Endothelial cell of umbilical vein (primary cell): ENCODE measurements at regions not wholly inside any gene's neighbourhood (a gene's known extent, or its start where the extent isn't known, plus 50 kb on each side); places are given as distances from the start of the nearest gene placed in this dataset.

Source experiments
- BruUV-seq: library from RNA; stranded (reverse); fragments of 400-500 nt; replicated peaks from 2 replicates; lab custom pipeline; 2021; lab: Mats Ljungman, UMichigan
- CTCF ChIA-PET: fragments of 300-600, 350-600 bp; sonication (Branson Sonifier 250); formaldehyde crosslinking; loops from one replicate; lab custom pipeline; 2021; ENCODE audit warnings: antibody characterized with exemption, inconsistent platforms; lab: Charles Lee
- POLR2A ChIA-PET: fragments of 300-600, 350-600 bp; sonication (Branson Sonifier 250); formaldehyde crosslinking; loops from one replicate; lab custom pipeline; 2021; ENCODE audit warnings: antibody characterized with exemption, inconsistent platforms; lab: Charles Lee
- DNase-seq: peaks from one replicate; pipeline ENCODE4 v3.0.0-alpha.2; 2011; ENCODE audit warnings: low read depth, low spot score
- FAIRE-seq: peaks from 2 replicates; lab custom pipeline; 2011; peaks lifted over from hg19 to GRCh38; lab: Jason Lieb, UNC
- H2AFZ ChIP-seq: 2 replicates; pipeline ENCODE4 v1.6.0; 2012; ENCODE audit warnings: low read depth, low read length, control low read depth, inconsistent platforms
- H3K27ac ChIP-seq: 2 replicates; pipeline ENCODE4 v1.5.1; 2011; ENCODE audit warnings: low read depth, mild to moderate bottlenecking, control low read depth, low read length, moderate library complexity; ENCODE audit not compliant: insufficient read depth
- H3K27me3 ChIP-seq, 2 experiments: 2 replicates each; pipeline versions ENCODE4 v1.6.0 to v1.6.1; 2011; ENCODE audit warnings: low read length in 2 of 2, mixed read lengths in 1 of 2; ENCODE audit not compliant: control insufficient read depth in 2 of 2, insufficient read depth in 2 of 2
- H3K36me3 ChIP-seq, 2 experiments: 2 replicates in 1 of 2; 3 replicates in 1 of 2; pipeline ENCODE4 v1.5.1; 2011; ENCODE audit warnings: low read length in 2 of 2, mild to moderate bottlenecking in 1 of 2, moderate library complexity in 1 of 2; ENCODE audit not compliant: control insufficient read depth in 2 of 2, insufficient read depth in 2 of 2; ENCODE audit errors: extremely low read depth in 1 of 2
- H3K4me1 ChIP-seq: 3 replicates; pipeline ENCODE4 v1.5.1; 2011; ENCODE audit warnings: mild to moderate bottlenecking, low read length; ENCODE audit not compliant: control insufficient read depth, insufficient read depth; ENCODE audit errors: extremely low read depth
- H3K4me2 ChIP-seq: 2 replicates; pipeline ENCODE4 v1.6.1; 2011; ENCODE audit warnings: low read length, control low read depth, mixed read lengths; ENCODE audit not compliant: insufficient read depth
- H3K4me3 ChIP-seq, 3 experiments: fragments of 200-600 bp in 1 of 3; sonication (generic), shearing (Covaris generic) in 1 of 3; replicated peaks in 1 of 3; 2 replicates each; pipeline ENCODE4 v1.5.1; 2011 to 2016; ENCODE audit warnings: control low read depth in 3 of 3, low read length in 3 of 3, mild to moderate bottlenecking in 2 of 3, inconsistent platforms in 1 of 3, low read depth in 1 of 3, moderate library complexity in 1 of 3; ENCODE audit not compliant: insufficient read depth in 1 of 3
- H3K79me2 ChIP-seq: 2 replicates; pipeline ENCODE4 v1.6.0; 2012; ENCODE audit warnings: low read length, inconsistent platforms; ENCODE audit not compliant: control insufficient read depth, insufficient read depth
- H3K9ac ChIP-seq: replicated peaks from 2 replicates; pipeline ENCODE3; 2011; ENCODE audit warnings: low read length, control low read depth; ENCODE audit not compliant: insufficient read depth; ENCODE audit errors: extremely low read depth
- H3K9me1 ChIP-seq: replicated peaks from 3 replicates; pipeline ENCODE4 v1.6.0; 2011; ENCODE audit warnings: mild to moderate bottlenecking, low read length; ENCODE audit not compliant: control insufficient read depth, insufficient read depth; ENCODE audit errors: extremely low read depth
- H3K9me3 ChIP-seq: replicated peaks from 2 replicates; pipeline ENCODE4 v1.5.1; 2012; ENCODE audit warnings: low read length, inconsistent platforms; ENCODE audit not compliant: control insufficient read depth, insufficient read depth
- H4K20me1 ChIP-seq: replicated peaks from 2 replicates; pipeline ENCODE3; 2011; ENCODE audit warnings: mild to moderate bottlenecking, low read length; ENCODE audit not compliant: control insufficient read depth, insufficient read depth; ENCODE audit errors: extremely low read depth
- CTCF ChIP-seq, 2 donors: IDR thresholded peaks; 1 replicate in 1 of 2; 2 replicates in 1 of 2; pipeline ENCODE4 v1.5.1; 2011; ENCODE audit warnings: low read length in 2 of 2, mild to moderate bottlenecking in 2 of 2, moderate library complexity in 2 of 2, control low read depth in 1 of 2, inconsistent platforms in 1 of 2, low read depth in 1 of 2; ENCODE audit not compliant: insufficient read depth in 1 of 2; ENCODE audit errors: extremely low read depth in 1 of 2
- EZH2 ChIP-seq: IDR thresholded peaks from 2 replicates; pipeline ENCODE4 v1.6.1; 2012; ENCODE audit warnings: borderline replicate concordance, low read depth, mild to moderate bottlenecking, moderate library complexity, low read length, inconsistent platforms; ENCODE audit not compliant: severe bottlenecking
- FOS ChIP-seq: IDR thresholded peaks from 2 replicates; pipeline ENCODE4 v1.6.1; 2011; ENCODE audit warnings: mild to moderate bottlenecking, low read length, moderate library complexity, borderline replicate concordance; ENCODE audit not compliant: insufficient read depth
- GATA2 ChIP-seq: IDR thresholded peaks from 2 replicates; pipeline ENCODE4 v1.7.0; 2011; ENCODE audit warnings: low read depth, mild to moderate bottlenecking, moderate library complexity, mixed read lengths, low read length; ENCODE audit not compliant: insufficient read length, insufficient read depth
- JUN ChIP-seq: IDR thresholded peaks from 2 replicates; pipeline ENCODE4 v1.6.1; 2011; ENCODE audit warnings: borderline replicate concordance, low read depth; ENCODE audit not compliant: insufficient read length, insufficient read depth
- MAX ChIP-seq: IDR thresholded peaks from 2 replicates; pipeline ENCODE4 v1.6.1; 2011; ENCODE audit not compliant: insufficient read depth, insufficient read length
- MYC ChIP-seq: IDR thresholded peaks from one replicate; pipeline ENCODE4 v1.6.1; 2011; ENCODE audit warnings: mild to moderate bottlenecking, low read depth, low read length
- POLR2A ChIP-seq: IDR thresholded peaks from 2 replicates; pipeline ENCODE4 v1.6.1; 2012; ENCODE audit warnings: low read depth, mild to moderate bottlenecking, control low read depth, low read length
- POLR2AphosphoS5 ChIP-seq: IDR thresholded peaks from 2 replicates; pipeline ENCODE4 v1.6.1; 2012; ENCODE audit warnings: low read depth, mild to moderate bottlenecking, control low read depth, low read length, moderate library complexity; ENCODE audit not compliant: insufficient read depth
- dilution Hi-C: fragments of 300-500 bp; cut with MboI; formaldehyde crosslinking; loops from one replicate; pipeline ENCODE4 v1.15.0; 2019; ENCODE audit warnings: low sequenced_read_pairs; ENCODE audit not compliant: extremely low pct_ligation_motif_present
- intact Hi-C: fragments of 100-400 bp; cut with micrococcal nuclease; formaldehyde crosslinking; loops from one replicate; pipeline ENCODE4 v1.10.0; 2022

GRCh38 chr2:177098001-177098613 lies 114.5 kb upstream of the HNRNPA3 start:
- no peak overlapping the region for H3K27ac ChIP-seq
- no peaks in the 10 kb centered on the region for H3K9me3 ChIP-seq
- no peak overlapping the region for H3K4me3 ChIP-seq
- H3K9me1 ChIP-seq = no peaks in the 10 kb centered on the region
- intact Hi-C loops = no loop called here
- no peaks in the 10 kb centered on the region for H4K20me1 ChIP-seq
- CTCF ChIA-PET = interaction anchor here (1.1 kb wide), 1 partner anchor 51 kb away, joined by 3 read pairs; no protein-coding TSS in a partner anchor
- no peaks in the 10 kb centered on the region for H3K79me2 ChIP-seq
- H3K4me2 ChIP-seq = no peak overlapping the region
- DNase-seq (peak; percentile 31), FAIRE-seq (no peak)
- dilution Hi-C loops = no loop called here
- TF ChIP-seq POLR2AphosphoS5 (no peak), MAX (no peak), MYC (no peak), GATA2 (no peak), FOS (no peak), CTCF (IDR thresholded peaks at IDR 0.05; ENCODE audit: extremely low read depth in 1 of 2, insufficient read depth in 1 of 2, low read depth in 1 of 2, low read length in 2 of 2) (no peak), EZH2 (no peak), JUN (no peak), POLR2A (no peak)
- H3K4me1 ChIP-seq = no peaks in the 10 kb centered on the region
- no peak overlapping the region for H2AFZ ChIP-seq
- no peaks in the 10 kb centered on the region for H3K36me3 ChIP-seq
- BruUV-seq = no TSS peak
- H3K27me3 ChIP-seq = peaks cover 0 to 1% of the 10 kb centered on the region in 2 experiments
- POLR2A ChIA-PET = no interaction called here
- no peak overlapping the region for H3K9ac ChIP-seq
